HT1080 (cell line): ENCODE measurements at regions not wholly inside any gene's neighbourhood (a gene's known extent, or its start where the extent isn't known, plus 50 kb on each side); places are given as distances from the start of the nearest gene placed in this dataset.
"Not testable (repeated sequence)": the region's sequence is repeated elsewhere in the genome, so short reads cannot be mapped to it uniquely, and the experiment has no call there.

Experiments used
- DNase-seq: peaks from one replicate; pipeline ENCODE4 v3.0.0-alpha.2; 2015; ENCODE audit warnings: low read depth

- DNase-seq: no peak
Observed at GRCh38 chr13:63481334-63481733, 2065.7 kb upstream of the PCDH20 start.

DNA sequence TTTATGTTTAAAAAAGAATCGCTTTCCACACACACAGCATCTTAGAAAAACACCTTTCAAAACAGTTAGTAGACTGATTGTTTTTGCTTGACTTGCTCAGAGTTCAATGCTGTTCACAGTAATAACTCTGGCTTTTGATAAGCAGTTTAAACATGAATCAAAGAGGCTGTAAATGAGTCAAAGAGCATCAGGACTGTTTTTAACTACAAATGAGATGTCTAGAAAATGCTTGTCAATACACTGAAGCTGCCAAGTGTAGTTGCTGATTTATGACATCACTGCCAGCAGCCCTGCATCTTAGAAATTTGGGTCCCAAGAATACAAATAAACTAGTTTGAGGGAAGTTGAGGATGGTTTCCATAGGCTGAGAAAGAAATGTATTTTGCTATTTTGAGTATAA, 2057.1 kb upstream of the PCDH20 start:
- DNase-seq: no peak

DNA sequence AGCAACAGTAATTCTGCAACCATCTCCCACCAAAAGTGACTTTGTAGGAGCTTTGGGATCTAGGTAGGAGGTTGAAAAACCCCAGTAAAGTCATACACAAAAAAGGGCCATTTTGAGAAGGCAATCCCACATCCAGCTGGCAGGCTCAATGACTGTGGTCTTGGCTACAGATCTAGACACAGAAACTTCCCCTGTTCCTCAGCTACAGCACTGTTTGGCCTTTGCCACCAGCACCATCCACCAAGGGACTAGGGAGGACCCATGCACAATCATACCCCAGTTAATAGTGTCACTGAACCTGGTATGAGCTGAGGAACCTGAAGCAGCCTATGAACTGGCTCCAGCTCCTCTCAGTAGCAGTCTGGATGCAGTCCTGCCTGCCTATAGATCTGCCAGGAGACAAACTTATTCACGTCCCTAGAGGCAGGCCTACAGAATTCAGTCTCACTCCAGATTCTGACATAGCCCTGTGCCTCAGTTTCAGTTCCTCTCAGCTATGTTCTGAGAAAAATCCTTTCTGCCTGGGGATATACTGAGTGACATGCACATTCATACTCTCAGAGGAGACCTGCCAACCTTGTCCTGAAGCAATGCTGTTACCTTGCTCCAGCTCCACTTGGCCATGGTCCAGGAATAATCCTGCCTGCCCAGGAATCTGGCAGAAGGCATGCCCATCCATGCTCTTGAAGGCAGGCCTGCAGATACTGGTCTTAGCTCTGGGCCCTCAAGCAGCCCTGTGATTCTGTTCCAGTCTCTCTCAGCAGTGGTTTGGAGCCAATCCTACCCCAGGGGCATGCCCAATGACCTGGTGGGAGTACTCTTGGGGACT, 2048.3 kb upstream of the PCDH20 start:
- DNase-seq: no peak

DNA sequence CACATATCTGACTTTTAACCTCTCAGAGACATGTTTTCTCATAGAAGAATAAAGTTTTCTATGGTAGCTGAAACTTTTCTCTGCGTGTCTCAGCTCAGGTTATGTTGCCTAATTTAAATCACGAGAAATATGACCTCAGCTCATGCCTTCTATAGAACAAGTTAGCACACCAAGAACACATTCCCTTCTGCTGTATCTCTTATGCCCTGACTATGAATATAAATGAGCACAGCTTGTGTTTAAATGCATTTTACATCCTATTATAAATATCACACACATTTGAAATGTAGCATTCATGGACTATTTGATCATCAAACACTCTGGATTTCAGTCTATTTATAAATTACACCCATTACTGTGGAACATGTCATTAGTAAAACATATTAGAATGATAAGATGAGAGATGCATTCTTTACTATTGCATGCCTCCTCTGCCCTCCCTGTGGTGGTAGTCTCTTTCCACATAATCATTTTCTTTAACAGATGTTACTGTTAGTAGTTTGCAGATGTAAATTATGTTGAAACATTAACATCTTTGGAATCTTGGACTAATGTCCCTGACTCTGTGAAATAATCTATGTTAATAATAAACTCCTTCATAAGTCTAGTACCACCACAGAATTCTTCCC, 2044.9 kb upstream of the PCDH20 start:
- no peak for DNase-seq

DNA sequence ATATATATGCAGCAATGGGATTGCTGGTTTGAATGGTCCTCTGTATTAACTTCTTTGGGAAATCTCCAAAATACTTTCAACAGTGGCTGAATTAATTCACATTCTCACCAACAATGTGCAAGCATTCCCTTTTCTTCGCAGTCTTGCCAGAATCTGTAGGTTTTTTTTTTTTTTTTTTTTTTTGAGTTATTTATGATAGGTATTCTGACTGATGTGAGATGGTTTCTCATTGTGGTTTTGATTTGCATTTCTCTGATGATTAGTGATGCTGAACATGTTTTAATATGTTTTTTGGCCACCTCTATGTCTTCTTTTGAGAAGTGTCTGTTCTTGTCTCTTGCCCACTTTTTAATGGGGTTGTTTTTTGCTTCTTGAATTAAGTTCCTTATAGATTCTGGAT, 2041.5 kb upstream of the PCDH20 start:
- no peak for DNase-seq

- DNase-seq: peak; percentile 10
Observed at GRCh38 chr13:63455938-63456337, 2040.3 kb upstream of the PCDH20 start.

GRCh38 chr13:63449550-63449949, 2033.9 kb upstream of the PCDH20 start:
- DNase-seq: no peak

GRCh38 chr13:63448692-63449091, 2033.0 kb upstream of the PCDH20 start:
- DNase-seq: no peak

GRCh38 chr13:63446329-63446728, 2030.7 kb upstream of the PCDH20 start:
- DNase-seq: no peak

DNA sequence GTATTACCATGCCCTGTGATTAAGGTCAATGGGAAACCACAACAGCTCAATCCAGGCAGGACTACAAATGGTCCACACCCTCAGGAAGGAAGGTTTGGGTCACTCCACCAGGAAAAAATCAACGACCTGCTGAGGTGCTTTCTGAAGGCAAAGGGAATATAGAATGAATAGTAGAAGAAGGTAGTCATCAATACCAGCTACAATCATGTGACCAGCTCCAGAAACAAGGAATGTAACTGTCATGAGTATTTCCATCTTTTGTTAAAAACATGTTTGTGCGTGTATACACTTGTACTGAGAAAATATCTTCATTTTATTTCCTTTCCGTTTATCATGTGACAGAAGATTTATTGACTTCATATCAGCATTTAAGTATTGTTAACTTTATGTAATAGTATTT, 2028.6 kb upstream of the PCDH20 start:
- not testable (repeated sequence) for DNase-seq

- DNase-seq: no peak
Observed at GRCh38 chr13:63438951-63439350, 2023.3 kb upstream of the PCDH20 start.

DNA sequence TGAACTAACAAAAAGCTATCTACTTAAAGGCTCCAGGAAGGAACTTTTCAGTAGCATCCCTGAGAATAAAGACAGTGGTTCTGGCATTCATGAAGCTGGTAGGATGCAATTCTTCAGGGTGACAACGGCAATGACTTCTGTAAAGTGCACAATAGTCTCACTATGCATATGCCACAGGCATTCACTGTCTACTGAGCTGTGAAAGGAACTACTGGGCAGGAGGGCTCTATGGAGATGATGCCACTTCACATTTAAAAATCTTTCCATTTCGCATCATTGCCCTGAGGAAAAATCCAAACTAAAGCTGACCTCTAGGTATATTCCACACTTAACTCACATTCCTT, 2020.6 kb upstream of the PCDH20 start:
- DNase-seq: no peak

DNA sequence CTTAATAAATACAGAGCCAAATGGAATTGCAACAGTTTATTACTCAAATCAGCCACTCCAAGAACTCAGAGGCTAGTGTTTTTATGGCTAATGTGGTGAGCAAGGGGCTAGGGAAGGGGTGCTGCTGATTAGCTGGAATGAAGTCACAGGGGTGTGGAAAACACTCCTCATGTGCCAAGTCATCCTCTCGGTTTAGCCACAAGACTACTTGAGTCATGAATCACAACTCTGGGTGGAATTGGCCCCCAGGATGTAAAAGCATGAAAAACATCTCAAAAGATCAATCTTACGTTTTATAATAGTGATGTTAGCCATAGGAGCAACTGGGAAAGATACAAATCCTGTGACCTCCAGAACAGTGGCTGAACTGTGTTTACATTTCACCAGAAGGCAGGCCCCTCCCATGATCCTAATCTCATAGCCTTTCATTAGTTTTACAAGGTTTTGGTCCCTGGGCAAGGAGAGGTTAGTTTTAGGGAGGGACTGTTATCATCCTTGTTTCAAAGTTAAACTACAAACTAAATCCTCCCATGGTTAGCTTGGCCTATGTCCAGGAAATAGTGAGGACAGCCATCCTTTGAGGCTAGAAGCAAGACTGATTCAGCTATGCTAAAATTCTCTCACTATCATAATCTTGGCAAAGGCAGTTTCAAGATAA, 2020.1 kb upstream of the PCDH20 start:
- peak; percentile 97 for DNase-seq

DNA sequence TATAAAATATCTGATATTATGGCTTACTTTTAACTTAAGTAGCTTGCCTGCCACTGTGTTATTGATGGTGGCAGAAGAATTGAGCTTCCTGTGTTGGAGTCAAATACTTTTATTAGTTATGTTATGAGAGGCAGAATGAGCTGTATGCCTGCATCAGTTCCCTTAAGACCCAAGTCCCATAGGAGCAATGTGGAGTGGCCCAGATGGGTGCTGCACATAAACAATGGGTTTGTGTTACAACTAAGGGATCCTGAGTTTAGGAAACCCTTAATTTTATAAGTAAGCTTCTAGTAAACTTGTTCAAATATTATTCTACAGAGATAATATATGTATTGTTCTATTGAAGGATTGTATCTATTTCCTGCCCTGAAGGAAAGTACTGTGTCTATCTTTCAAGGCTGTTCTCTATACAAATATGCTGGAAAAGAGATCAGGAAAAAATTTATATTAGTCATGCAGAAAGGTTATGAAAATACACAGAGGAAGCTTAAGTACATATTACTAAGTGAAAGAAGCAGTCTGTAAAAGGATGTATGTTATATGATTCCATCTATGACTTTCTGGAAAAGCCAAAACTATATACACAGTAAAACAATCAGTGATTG, 2018.0 kb upstream of the PCDH20 start:
- peak; percentile 70 for DNase-seq

DNA sequence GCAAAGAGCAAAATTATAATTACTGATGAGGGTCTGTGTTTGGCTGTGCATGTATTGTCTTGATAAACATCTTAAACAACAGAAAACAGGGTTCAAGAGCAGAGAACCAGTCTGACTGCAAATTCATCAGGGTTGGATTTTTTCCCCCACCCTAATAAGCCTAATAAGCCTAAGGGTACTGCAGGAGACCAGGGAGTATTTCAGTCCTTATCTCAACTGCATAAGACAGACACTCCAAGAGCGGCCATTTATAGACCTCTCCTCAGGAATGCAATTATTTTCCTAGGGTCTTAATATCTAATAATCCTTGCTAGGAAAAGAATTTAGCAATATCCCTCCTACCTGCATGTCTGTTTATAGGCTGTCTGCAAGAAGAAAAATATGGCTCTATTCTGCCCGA, 2011.5 kb upstream of the PCDH20 start:
- no peak for DNase-seq

GRCh38 chr13:63425131-63425530, 2009.5 kb upstream of the PCDH20 start:
- no peak for DNase-seq

DNA sequence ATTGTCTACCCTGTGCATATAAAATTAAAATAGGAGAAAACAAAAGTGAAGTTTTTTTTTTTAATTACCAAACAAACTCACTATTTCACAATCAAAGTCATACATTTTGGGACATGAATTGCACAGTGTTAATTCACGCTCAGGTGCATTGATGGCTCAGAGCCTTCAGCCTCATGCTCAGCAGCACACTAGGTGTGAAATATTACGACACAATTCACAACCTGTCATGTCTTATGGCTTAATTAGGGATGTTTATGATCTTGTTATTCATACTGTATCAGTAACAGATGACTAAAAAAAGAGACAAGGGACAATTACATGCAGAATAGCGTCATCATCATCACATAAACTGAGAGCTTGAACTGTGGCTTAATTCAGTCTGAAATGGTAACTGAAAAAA, 2005.5 kb upstream of the PCDH20 start:
- DNase-seq: no peak

DNA sequence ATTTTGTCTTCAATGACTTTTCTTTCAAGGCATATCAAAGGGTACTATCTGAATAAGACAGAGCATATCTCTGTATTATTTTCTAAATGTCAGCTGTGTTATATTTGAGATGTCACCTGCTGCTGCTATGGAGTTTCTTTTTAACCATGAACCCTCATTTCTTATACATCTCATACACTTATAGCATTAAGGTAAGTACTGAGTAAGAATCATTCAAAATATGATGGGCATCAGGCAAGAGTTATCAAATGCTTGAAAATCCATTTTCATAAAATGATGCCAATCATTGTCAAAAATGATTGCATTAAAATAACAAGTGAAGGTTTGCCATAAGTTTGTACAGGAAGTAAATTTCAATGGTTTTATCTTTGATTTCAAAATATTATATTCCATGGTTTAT, 2005.0 kb upstream of the PCDH20 start:
- DNase-seq: no peak

DNA sequence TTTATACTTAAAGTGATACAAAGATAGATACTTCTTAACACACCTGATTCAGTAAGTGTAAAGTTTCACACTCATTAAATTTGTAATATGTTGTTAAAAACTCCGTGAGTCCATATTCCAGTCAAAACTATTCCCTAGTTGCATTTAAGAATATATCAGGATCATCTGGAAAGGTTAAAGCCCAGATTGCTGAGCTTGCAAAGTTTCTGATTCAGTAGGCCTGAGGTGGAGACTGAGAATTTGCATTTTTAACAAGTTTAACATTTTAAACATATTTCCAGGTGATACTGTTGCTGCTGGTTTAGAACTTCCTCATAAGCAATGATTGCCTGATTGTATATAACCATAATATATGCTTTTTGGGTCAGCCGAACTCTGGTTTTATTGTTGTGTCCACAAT, 1998.6 kb upstream of the PCDH20 start:
- no peak for DNase-seq

- no peak for DNase-seq
Observed at GRCh38 chr13:63409791-63410351, 1994.2 kb upstream of the PCDH20 start.

DNA sequence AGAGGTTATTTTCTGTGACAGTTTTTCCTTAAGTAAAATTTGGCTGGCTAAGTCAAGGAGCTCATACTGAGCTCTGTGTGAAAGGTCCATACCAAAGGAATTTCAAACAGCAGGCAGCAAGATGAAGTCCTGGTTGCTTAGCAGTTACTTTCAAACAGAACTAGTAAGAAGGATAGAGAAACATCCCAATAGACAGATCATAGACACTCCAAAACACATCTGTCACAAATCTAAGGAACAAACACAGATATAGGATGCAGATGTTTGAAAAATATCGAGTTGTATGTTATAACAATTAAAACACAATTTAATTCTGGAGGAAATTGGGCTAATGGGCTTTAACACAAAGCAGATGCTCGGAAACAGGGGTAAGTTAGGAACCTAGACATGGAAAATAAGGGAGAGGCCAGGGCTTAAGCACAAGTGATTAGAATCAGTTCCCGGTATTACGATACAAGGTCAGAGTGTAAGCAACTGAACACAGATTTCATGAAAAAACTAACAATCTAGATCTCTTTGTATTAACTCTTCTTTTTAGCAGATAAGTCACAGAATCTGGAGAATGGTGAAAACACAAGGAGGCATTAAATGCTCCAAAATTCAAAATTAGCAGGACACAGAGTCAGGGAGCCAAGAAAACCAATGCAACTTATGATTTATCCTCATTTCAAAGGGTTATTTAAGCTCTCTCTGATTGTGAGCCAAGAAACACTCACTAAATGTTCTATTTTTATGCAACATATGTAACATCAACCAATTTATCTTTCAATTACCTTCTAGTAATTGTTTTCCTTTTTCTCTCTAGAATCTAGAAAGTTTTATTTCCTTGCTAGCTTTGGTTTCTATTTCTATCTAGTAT, 1992.9 kb upstream of the PCDH20 start:
- no peak for DNase-seq
